G401 (cell line): ENCODE measurements at regions not wholly inside any gene's neighbourhood (a gene's known extent, or its start where the extent isn't known, plus 50 kb on each side); places are given as distances from the start of the nearest gene placed in this dataset.
"Not testable (repeated sequence)": the region's sequence is repeated elsewhere in the genome, so short reads cannot be mapped to it uniquely, and the experiment has no call there.

Source experiments
- DNase-seq: peaks from one replicate; pipeline ENCODE4 v3.0.0-alpha.2; 2015; ENCODE audit warnings: low spot score
- in situ Hi-C: cut with HindIII; loops from 2 replicates; pipeline ENCODE4 v1.10.0; 2016; ENCODE audit warnings: low sequenced_read_pairs, mixed read lengths

- in situ Hi-C loops, result no loop called here
- DNase-seq, result no peak
Measured at GRCh38 chr11:79610139-79610538, 169.3 kb upstream of the TENM4 start.

- no peak for DNase-seq
- in situ Hi-C loops, result no loop called here
Measured at GRCh38 chr11:79609511-79609910, 168.7 kb upstream of the TENM4 start.

GRCh38 chr11:79606461-79606860, 165.6 kb upstream of the TENM4 start:
- DNase-seq, in situ Hi-C loops: not testable (repeated sequence)

GRCh38 chr11:79600711-79601110, 159.9 kb upstream of the TENM4 start:
- DNase-seq, result no peak
- in situ Hi-C loops, result no loop called here

- in situ Hi-C loops, result no loop called here
- no peak for DNase-seq
Measured at GRCh38 chr11:79594834-79595233, 154.0 kb upstream of the TENM4 start.

GRCh38 chr11:79592824-79593223, 152.0 kb upstream of the TENM4 start:
- DNase-seq, result no peak
- in situ Hi-C loops, result no loop called here

GRCh38 chr11:79592406-79592805, 151.6 kb upstream of the TENM4 start:
- DNase-seq, result no peak
- in situ Hi-C loops, result no loop called here

- in situ Hi-C loops, result no loop called here
- DNase-seq, result no peak
Measured at GRCh38 chr11:79582434-79582833, 141.6 kb upstream of the TENM4 start.

- no peak for DNase-seq
- in situ Hi-C loops, result no loop called here
Measured at GRCh38 chr11:79579063-79579462, 138.2 kb upstream of the TENM4 start.

GRCh38 chr11:79578116-79578515, 137.3 kb upstream of the TENM4 start:
- in situ Hi-C loops, result no loop called here

GRCh38 chr11:79575701-79576100, 134.9 kb upstream of the TENM4 start:
- in situ Hi-C loops, result no loop called here
- DNase-seq, result no peak

More at GRCh38 chr11:79578116-79578515, 137.3 kb upstream of the TENM4 start:
- DNase-seq, result no peak

- in situ Hi-C loops, result no loop called here
- DNase-seq, result no peak
Measured at GRCh38 chr11:79570104-79570503, 129.3 kb upstream of the TENM4 start.

- DNase-seq, result no peak
- in situ Hi-C loops, result no loop called here
Measured at GRCh38 chr11:79564288-79564925, 123.6 kb upstream of the TENM4 start.

- no peak for DNase-seq
- in situ Hi-C loops, result no loop called here
Measured at GRCh38 chr11:79561496-79561895, 120.7 kb upstream of the TENM4 start.

- in situ Hi-C loops, result no loop called here
- no peak for DNase-seq
Measured at GRCh38 chr11:79550809-79551208, 110.0 kb upstream of the TENM4 start.

GRCh38 chr11:79547256-79547655, 106.4 kb upstream of the TENM4 start:
- no peak for DNase-seq
- in situ Hi-C loops, result no loop called here

- in situ Hi-C loops, result no loop called here
- DNase-seq, result no peak
Measured at GRCh38 chr11:79546351-79546750, 105.5 kb upstream of the TENM4 start.

GRCh38 chr11:79544361-79544760, 103.5 kb upstream of the TENM4 start:
- in situ Hi-C loops, result no loop called here
- no peak for DNase-seq

- in situ Hi-C loops, result no loop called here
- DNase-seq, result no peak
Measured at GRCh38 chr11:79543101-79543500, 102.3 kb upstream of the TENM4 start.

- in situ Hi-C loops, result no loop called here
- DNase-seq, result no peak
Measured at GRCh38 chr11:79541466-79541865, 100.6 kb upstream of the TENM4 start.

- in situ Hi-C loops, result no loop called here
- no peak for DNase-seq
Measured at GRCh38 chr11:79538775-79539174, 97.9 kb upstream of the TENM4 start.
